IMR-90 (cell line): ENCODE measurements at regions not wholly inside any gene's neighbourhood (a gene's known extent, or its start where the extent isn't known, plus 50 kb on each side); places are given as distances from the start of the nearest gene placed in this dataset.

Experiments used
- ATAC-seq: fragments of 200-7000 bp; cut with Tn5 transposase; 2 replicates; pipeline ENCODE4 v1.9.1; 2020; ENCODE audit warnings: low read depth, mild to moderate bottlenecking, moderate library complexity
- BruUV-seq: library from RNA; stranded (reverse); fragments of 400-500 nt; replicated peaks from 2 replicates; lab custom pipeline; 2021; lab: Mats Ljungman, UMichigan
- CTCF ChIA-PET: fragments of 300-600 bp; formaldehyde crosslinking; extraction: SDS; loops from one replicate; lab custom pipeline; 2021; ENCODE audit warnings: antibody characterized with exemption; lab: Yijun Ruan, JAX
- POLR2A ChIA-PET: fragments of 300-600 bp; sonication (Branson Sonifier 250); formaldehyde crosslinking; loops from one replicate; lab custom pipeline; 2022; ENCODE audit warnings: antibody characterized with exemption; ENCODE audit not compliant: unreplicated experiment; lab: Charles Lee
- DNase-seq: peaks from one replicate; pipeline ENCODE4 v3.0.0; 2013
- H2AFZ ChIP-seq: replicated peaks from 2 replicates; pipeline ENCODE3; 2013; ENCODE audit warnings: low read length, mild to moderate bottlenecking; ENCODE audit not compliant: poor library complexity
- H2AK5ac ChIP-seq: 2 replicates; pipeline ENCODE4 v1.6.1; 2013; ENCODE audit warnings: low read depth, low read length, inconsistent platforms
- H2AK9ac ChIP-seq: replicated peaks from 2 replicates; pipeline ENCODE3; 2013; ENCODE audit warnings: mild to moderate bottlenecking, low read depth, low read length, moderate library complexity; ENCODE audit not compliant: poor library complexity
- H2BK120ac ChIP-seq: 2 replicates; pipeline ENCODE4 v1.6.1; 2013; ENCODE audit warnings: low read depth, low read length, inconsistent platforms
- H2BK15ac ChIP-seq: 3 replicates; pipeline ENCODE4 v1.6.1; 2013; ENCODE audit warnings: low read depth, low read length, inconsistent platforms
- H2BK20ac ChIP-seq: 2 replicates; pipeline ENCODE4 v1.6.1; 2013; ENCODE audit warnings: low read depth, mild to moderate bottlenecking, inconsistent platforms, low read length, moderate library complexity
- H2BK5ac ChIP-seq: 2 replicates; pipeline ENCODE4 v1.6.1; 2013; ENCODE audit warnings: mild to moderate bottlenecking, low read depth, low read length, inconsistent platforms; ENCODE audit not compliant: poor library complexity, severe bottlenecking
- H3K14ac ChIP-seq: replicated peaks from 2 replicates; pipeline ENCODE4 v1.6.1; 2013; ENCODE audit warnings: low read depth, low read length, inconsistent platforms
- H3K18ac ChIP-seq: 2 replicates; pipeline ENCODE4 v1.6.1; 2013; ENCODE audit warnings: low read depth, low read length, control low read depth
- H3K23ac ChIP-seq: 2 replicates; pipeline ENCODE4 v1.6.1; 2013; ENCODE audit warnings: low read depth, low read length, inconsistent platforms
- H3K27ac ChIP-seq: 2 replicates; pipeline ENCODE4 v1.5.1; 2013; ENCODE audit warnings: mild to moderate bottlenecking, control low read depth, low read length; ENCODE audit not compliant: insufficient read depth
- H3K27me3 ChIP-seq: 2 replicates; pipeline ENCODE4 v1.6.1; 2013; ENCODE audit warnings: low read length; ENCODE audit not compliant: control insufficient read depth, insufficient read depth
- H3K36me3 ChIP-seq: 2 replicates; pipeline ENCODE4 v1.6.1; 2013; ENCODE audit warnings: low read length, mixed read lengths; ENCODE audit not compliant: control insufficient read depth, insufficient read depth
- H3K4ac ChIP-seq: 2 replicates; pipeline ENCODE4 v1.6.1; 2013; ENCODE audit warnings: low read depth, low read length, inconsistent platforms
- H3K4me1 ChIP-seq: 2 replicates; pipeline ENCODE4 v1.6.1; 2013; ENCODE audit warnings: low read length, mixed read lengths; ENCODE audit not compliant: control insufficient read depth, insufficient read depth
- H3K4me2 ChIP-seq: 2 replicates; pipeline ENCODE4 v1.6.1; 2013; ENCODE audit warnings: low read depth, mild to moderate bottlenecking, control low read depth, low read length, moderate library complexity
- H3K4me3 ChIP-seq: 2 replicates; pipeline ENCODE4 v1.5.1; 2013; ENCODE audit warnings: low read depth, mild to moderate bottlenecking, control low read depth, low read length, moderate library complexity; ENCODE audit not compliant: insufficient read depth
- H3K56ac ChIP-seq: 2 replicates; pipeline ENCODE4 v1.6.1; 2013; ENCODE audit warnings: low read length, inconsistent platforms; ENCODE audit not compliant: insufficient read depth; ENCODE audit errors: extremely low read depth
- H3K79me1 ChIP-seq, 2 experiments: 2 replicates each; pipeline ENCODE4 v1.6.1; 2013; ENCODE audit warnings: low read length in 2 of 2, inconsistent platforms in 1 of 2, low read depth in 1 of 2
- H3K9ac ChIP-seq: 2 replicates; pipeline ENCODE4 v1.6.1; 2013; ENCODE audit warnings: low read depth, low read length, control low read depth
- H3K9me1 ChIP-seq: 2 replicates; pipeline ENCODE4 v1.6.1; 2013; ENCODE audit warnings: low read length, inconsistent platforms; ENCODE audit not compliant: insufficient read depth
- H3K9me3 ChIP-seq: 2 replicates; pipeline ENCODE4 v1.6.1; 2013; ENCODE audit warnings: low read length; ENCODE audit not compliant: control insufficient read depth, insufficient read depth
- H4K20me1 ChIP-seq: 2 replicates; pipeline ENCODE4 v1.6.1; 2013; ENCODE audit warnings: low read length, inconsistent platforms; ENCODE audit not compliant: insufficient read depth
- H4K5ac ChIP-seq: 2 replicates; pipeline ENCODE4 v1.6.1; 2013; ENCODE audit warnings: mild to moderate bottlenecking, low read depth, low read length, control low read depth
- H4K8ac ChIP-seq, 2 experiments: 2 replicates each; pipeline ENCODE4 v1.6.1; 2013; ENCODE audit warnings: low read depth in 2 of 2, low read length in 2 of 2, control low read depth in 1 of 2, inconsistent platforms in 1 of 2
- H4K91ac ChIP-seq: 2 replicates; pipeline ENCODE4 v1.6.1; 2013; ENCODE audit warnings: low read depth, low read length, inconsistent platforms; ENCODE audit not compliant: insufficient read depth
- BHLHE40 ChIP-seq: fragments of 150-350 bp; IDR thresholded peaks from 2 replicates; pipeline ENCODE4 v1.6.1; 2016; ENCODE audit warnings: mild to moderate bottlenecking, low read depth, low read length
- CEBPB ChIP-seq: IDR thresholded peaks from 2 replicates; pipeline ENCODE4 v1.6.1; 2012; ENCODE audit warnings: low read depth, low read length, improper control_type of control experiment
- CHD1 ChIP-seq: IDR thresholded peaks from 2 replicates; pipeline ENCODE4 v1.6.1; 2012; ENCODE audit warnings: low read depth, low read length, improper control_type of control experiment
- CTCF ChIP-seq: conservative IDR thresholded peaks from 2 replicates; pipeline ENCODE4 v1.5.1; 2012; ENCODE audit warnings: mild to moderate bottlenecking, low read depth, low read length, improper control_type of control experiment
- ELK1 ChIP-seq: fragments of 150-350 bp; IDR thresholded peaks from 2 replicates; pipeline ENCODE4 v1.6.1; 2016; ENCODE audit warnings: low read depth, mild to moderate bottlenecking, low read length, moderate library complexity, borderline replicate concordance
- FOS ChIP-seq: fragments of 150-350 bp; IDR thresholded peaks from 2 replicates; pipeline ENCODE4 v1.6.1; 2016; ENCODE audit warnings: low read depth, low read length
- MAFK ChIP-seq: IDR thresholded peaks from 2 replicates; pipeline ENCODE4 v1.6.1; 2012; ENCODE audit warnings: low read depth, low read length, improper control_type of control experiment
- MAZ ChIP-seq: IDR thresholded peaks from 2 replicates; pipeline ENCODE4 v1.6.1; 2012; ENCODE audit warnings: low read depth, mild to moderate bottlenecking, low read length, improper control_type of control experiment, moderate library complexity, borderline replicate concordance
- MXI1 ChIP-seq: IDR thresholded peaks from 2 replicates; pipeline ENCODE4 v1.6.1; 2012; ENCODE audit warnings: low read depth, mild to moderate bottlenecking, low read length, moderate library complexity, borderline replicate concordance
- NFE2L2 ChIP-seq: fragments of 150-350 bp; IDR thresholded peaks from 2 replicates; pipeline ENCODE4 v1.6.1; 2016; ENCODE audit warnings: low read depth, mild to moderate bottlenecking, low read length
- POLR2A ChIP-seq: IDR thresholded peaks from 2 replicates; pipeline ENCODE4 v1.6.1; 2012; ENCODE audit warnings: mild to moderate bottlenecking, low read depth, low read length
- RAD21 ChIP-seq: IDR thresholded peaks from 2 replicates; pipeline ENCODE4 v1.6.1; 2012; ENCODE audit warnings: low read length, improper control_type of control experiment
- RCOR1 ChIP-seq: IDR thresholded peaks from 2 replicates; pipeline ENCODE4 v1.6.1; 2012; ENCODE audit warnings: mild to moderate bottlenecking, low read length, improper control_type of control experiment; ENCODE audit not compliant: insufficient replicate concordance
- RFX5 ChIP-seq: IDR thresholded peaks from 2 replicates; pipeline ENCODE4 v1.8.0; 2012; ENCODE audit warnings: low read depth, mild to moderate bottlenecking, low read length, moderate library complexity
- SMC3 ChIP-seq: fragments of 150-350 bp; IDR thresholded peaks from 2 replicates; pipeline ENCODE4 v1.6.1; 2016; ENCODE audit warnings: low read depth, mild to moderate bottlenecking, antibody characterized with exemption, low read length, moderate library complexity
- USF2 ChIP-seq: fragments of 150-350 bp; IDR thresholded peaks from 2 replicates; pipeline ENCODE4 v1.6.1; 2017; ENCODE audit warnings: mild to moderate bottlenecking, antibody characterized with exemption, low read length, low read depth
- WGBS, 2 experiments: methylation state at CpG; one replicate each; pipeline versions ENCODE4 v1.1.5 to v1.1.7; 2013; ENCODE audit warnings: missing lambda C conversion rate in 2 of 2; ENCODE audit not compliant: insufficient read length in 1 of 2; ENCODE audit errors: extremely low coverage in 2 of 2; 5-methylcytosine and 5-hydroxymethylcytosine counted together
- dilution Hi-C: fragments of 300-500 bp; cut with HindIII; formaldehyde crosslinking; loops from one replicate; pipeline ENCODE4 v1.14.3; 2018; ENCODE audit warnings: low sequenced_read_pairs; ENCODE audit not compliant: unreplicated experiment
- in situ Hi-C: fragments of 300-500 bp; cut with MboI; formaldehyde crosslinking; loops from 3 replicates; pipeline ENCODE4 v1.14.3; 2019; ENCODE audit warnings: low sequenced_read_pairs, inconsistent platforms, mixed read lengths
- intact Hi-C: fragments of 100-400 bp; cut with micrococcal nuclease; formaldehyde crosslinking; loops from 2 replicates; pipeline ENCODE4 v1.10.0; 2022

DNA sequence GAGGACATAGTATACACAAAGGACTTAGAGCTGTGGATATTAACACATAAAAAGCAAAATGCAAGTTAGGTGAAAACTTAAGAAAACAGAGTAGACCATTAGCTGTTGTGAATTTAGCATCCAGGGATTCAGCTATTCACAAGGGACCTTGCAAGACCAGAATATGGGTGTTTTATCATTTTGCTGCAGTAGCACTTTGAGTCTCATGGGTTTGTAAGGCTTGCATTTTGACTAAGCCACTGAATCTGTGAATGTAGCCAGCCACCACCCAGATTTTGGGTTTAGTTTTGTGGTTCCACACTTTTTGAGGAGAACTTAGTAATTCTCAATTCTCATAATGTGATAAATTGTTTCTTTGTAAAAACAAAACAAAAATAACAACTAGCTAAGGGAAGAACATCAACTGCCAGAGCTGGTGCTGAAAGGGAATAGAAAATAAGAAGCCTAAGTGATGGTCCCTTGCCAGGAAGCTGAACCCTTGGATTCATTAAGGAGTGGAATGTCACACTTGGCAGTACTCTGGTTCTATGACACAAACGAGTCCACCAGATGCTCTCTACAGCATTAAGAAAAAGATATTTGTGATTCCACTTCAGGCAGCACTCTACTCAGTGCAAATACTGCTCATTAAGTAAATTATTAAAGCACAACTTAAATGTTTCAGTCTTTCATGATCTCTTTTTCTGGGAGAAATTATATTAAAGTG is 557.4 kb upstream of the ZNF462 start:
- no peak for DNase-seq
- Histone ChIP-seq H3K4ac (no peak overlapping the region), H3K18ac (no peak overlapping the region), H4K8ac (no peak overlapping the region), H2BK20ac (no peak overlapping the region), H2AFZ (no peak overlapping the region), H3K9ac (no peak overlapping the region), H3K4me3 (no peak overlapping the region), H4K20me1 (no peaks in the 10 kb centered on the region), H4K5ac (no peak overlapping the region), H2BK5ac (no peak overlapping the region), H3K9me3 (peaks cover 12% of the 10 kb centered on the region; the same call in 1 of the 2 replicates), H3K14ac (no peak overlapping the region), H3K56ac (no peak overlapping the region), H2BK15ac (no peak overlapping the region), H3K27ac (no peak overlapping the region), H3K79me1 (no peaks in the 10 kb centered on the region), H3K36me3 (no peaks in the 10 kb centered on the region), H4K91ac (no peak overlapping the region), H2AK9ac (no peak overlapping the region), H3K4me2 (no peak overlapping the region), H3K23ac (no peak overlapping the region), H3K27me3 (no peaks in the 10 kb centered on the region), H3K9me1 (no peaks in the 10 kb centered on the region), H2AK5ac (no peak overlapping the region), H2BK120ac (no peak overlapping the region), H3K4me1 (no peaks in the 10 kb centered on the region)
- ChIA-PET POLR2A (no interaction called here), CTCF (no interaction called here)
- TF ChIP-seq CEBPB (no peak), USF2 (no peak), MAZ (no peak), NFE2L2 (no peak), MXI1 (no peak), FOS (no peak), SMC3 (no peak), CHD1 (no peak), BHLHE40 (no peak), CTCF (no peak), RAD21 (no peak), MAFK (no peak), ELK1 (no peak), RFX5 (no peak), RCOR1 (no peak), POLR2A (no peak)
- dilution Hi-C loops = no loop called here
- ATAC-seq = no peak
- BruUV-seq = no TSS peak
- in situ Hi-C loops = no loop called here
- WGBS, 2 experiments = no CpG with 5 or more reads among the region's 1 CpG
- intact Hi-C loops = no loop called here
